ENCODE measurements at regions not wholly inside any gene's neighbourhood (a gene's known extent, or its start where the extent isn't known, plus 50 kb on each side); places are given as distances from the start of the nearest gene placed in this dataset.
"Not testable (repeated sequence)": the region's sequence is repeated elsewhere in the genome, so short reads cannot be mapped to it uniquely, and the experiment has no call there.

GRCh38 chr9:7739595-7739994, 60.0 kb downstream of the DMAC1 start:
- DNase-seq, result no peak

GRCh38 chr9:7735311-7735710, 64.3 kb downstream of the DMAC1 start:
- no peak for ATAC-seq
- DNase-seq, result no peak

More at GRCh38 chr9:7739595-7739994, 60.0 kb downstream of the DMAC1 start:
- no peak for ATAC-seq

GRCh38 chr9:7730164-7730445, 69.5 kb downstream of the DMAC1 start:
- ATAC-seq, result no peak
- no peak for DNase-seq

GRCh38 chr9:7729371-7730163, 70.0 kb downstream of the DMAC1 start:
- DNase-seq (no peak), ATAC-seq (no peak)

- no peak for DNase-seq
- no peak for ATAC-seq
Observed at GRCh38 chr9:7721291-7721690, 78.3 kb downstream of the DMAC1 start.

- not testable (repeated sequence) for DNase-seq, ATAC-seq
Observed at GRCh38 chr9:7713088-7713487, 86.5 kb downstream of the DMAC1 start.

- DNase-seq, result no peak
- no peak for ATAC-seq
Observed at GRCh38 chr9:7710686-7711085, 88.9 kb downstream of the DMAC1 start.

GRCh38 chr9:7707934-7708333, 91.6 kb downstream of the DMAC1 start:
- DNase-seq (no peak), ATAC-seq (no peak)

- DNase-seq (no peak), ATAC-seq (no peak)
Observed at GRCh38 chr9:7704543-7704942, 95.0 kb downstream of the DMAC1 start.

- DNase-seq (no peak), ATAC-seq (no peak)
Observed at GRCh38 chr9:7691909-7692308, 107.7 kb downstream of the DMAC1 start.

- no peak for ATAC-seq
- DNase-seq, result no peak
Observed at GRCh38 chr9:7690014-7690413, 109.6 kb downstream of the DMAC1 start.

GRCh38 chr9:7688626-7689025, 111.0 kb downstream of the DMAC1 start:
- ATAC-seq (no peak), DNase-seq (no peak)

GRCh38 chr9:7676609-7677156, 122.9 kb downstream of the DMAC1 start:
- ATAC-seq (no peak), DNase-seq (no peak)

- DNase-seq, result no peak
Observed at GRCh38 chr9:7671847-7672246, 127.7 kb downstream of the DMAC1 start.

GRCh38 chr9:7668541-7668940, 131.0 kb downstream of the DMAC1 start:
- DNase-seq (no peak), ATAC-seq (no peak)

More at GRCh38 chr9:7671847-7672246, 127.7 kb downstream of the DMAC1 start:
- ATAC-seq, result no peak

GRCh38 chr9:7665874-7666273, 133.7 kb downstream of the DMAC1 start:
- ATAC-seq, result no peak
- DNase-seq, result no peak

- ATAC-seq (no peak), DNase-seq (no peak)
Observed at GRCh38 chr9:7659766-7660165, 139.8 kb downstream of the DMAC1 start.

GRCh38 chr9:7656636-7657035, 142.9 kb downstream of the DMAC1 start:
- DNase-seq (no peak), ATAC-seq (no peak)

- ATAC-seq (no peak), DNase-seq (no peak)
Observed at GRCh38 chr9:7653262-7653661, 146.3 kb downstream of the DMAC1 start.

GRCh38 chr9:7640231-7640630, 159.3 kb downstream of the DMAC1 start:
- DNase-seq, result no peak
- ATAC-seq, result no peak

- DNase-seq (no peak), ATAC-seq (no peak)
Observed at GRCh38 chr9:7639471-7639870, 160.1 kb downstream of the DMAC1 start.

- DNase-seq, result no peak
- ATAC-seq, result no peak
Observed at GRCh38 chr9:7636838-7637467, 162.6 kb downstream of the DMAC1 start.

GRCh38 chr9:7636309-7636708, 163.3 kb downstream of the DMAC1 start:
- ATAC-seq (no peak), DNase-seq (no peak)

GRCh38 chr9:7626571-7627029, 173.0 kb downstream of the DMAC1 start:
- not testable (repeated sequence) for ATAC-seq
- peak; percentile 29 for DNase-seq

Data from stimulated activated naive CD8-positive, alpha-beta T cell treated with anti-CD3 and anti-CD28 coated beads, Interleukin-15, Interleukin-2, amounts not matched to agents 100 U/mL and 50 U/mL, for 24 hours (primary cell).